Heart left ventricle (tissue), 16 donors: ENCODE measurements at regions not wholly inside any gene's neighbourhood (a gene's known extent, or its start where the extent isn't known, plus 50 kb on each side); places are given as distances from the start of the nearest gene placed in this dataset.

ENCODE experiments used
- ATAC-seq, 4 donors: fragments of 200-7000 bp; cut with Tn5 transposase; one replicate each; pipeline ENCODE4 v1.9.1; 2020 to 2022; ENCODE audit warnings: moderate library complexity in 4 of 4, mild to moderate bottlenecking in 3 of 4, moderate number of reproducible peaks in 1 of 4
- DNase-seq, 5 donors: peaks; one replicate each; pipeline ENCODE4 v3.0.0-alpha.2; 2020
- H3K27ac ChIP-seq, 12 donors: fragments of 200-600 bp; sonication (generic) in 4 of 12; one replicate each; pipeline versions ENCODE4 v1.5.0 to v1.8.0; 2016 to 2022; ENCODE audit warnings: mild to moderate bottlenecking in 2 of 12
- H3K27me3 ChIP-seq, 9 donors: fragments of 200-600 bp; sonication (generic) in 2 of 9; one replicate each; pipeline versions ENCODE4 v1.5.1 to v1.8.0; 2016 to 2022; ENCODE audit warnings: mild to moderate bottlenecking in 3 of 9
- H3K36me3 ChIP-seq, 9 donors: fragments of 200-600 bp; sonication (generic) in 2 of 9; one replicate each; pipeline versions ENCODE4 v1.5.0 to v1.8.0; 2018 to 2022; ENCODE audit warnings: mild to moderate bottlenecking in 2 of 9
- H3K4me1 ChIP-seq, 12 donors: fragments of 200-600 bp; sonication (generic) in 4 of 12; one replicate each; pipeline versions ENCODE4 v1.5.0 to v1.8.0; 2016 to 2022; ENCODE audit warnings: mild to moderate bottlenecking in 3 of 12
- H3K4me3 ChIP-seq, 12 donors: fragments of 200-600 bp; sonication (generic) in 4 of 12; one replicate each; pipeline versions ENCODE4 v1.5.0 to v1.8.0; 2017 to 2022; ENCODE audit warnings: mild to moderate bottlenecking in 9 of 12, moderate library complexity in 4 of 12
- H3K9me3 ChIP-seq, 12 donors: fragments of 200-600 bp; sonication (generic) in 4 of 12; one replicate each; pipeline versions ENCODE4 v1.5.0 to v1.8.0; 2016 to 2022; ENCODE audit warnings: mild to moderate bottlenecking in 1 of 12
- CTCF ChIP-seq, 12 donors: fragments of 200-600 bp; sonication (generic) in 4 of 12; IDR thresholded peaks; one replicate each; pipeline versions ENCODE4 v1.5.0 to v1.8.0; 2018 to 2022; ENCODE audit warnings: antibody characterized with exemption in 12 of 12, mild to moderate bottlenecking in 5 of 12
- POLR2A ChIP-seq, 2 donors: fragments of 450-650 bp; IDR thresholded peaks; one replicate each; pipeline ENCODE4 v1.6.1; 2017; ENCODE audit warnings: antibody characterized with exemption in 2 of 2, mild to moderate bottlenecking in 2 of 2, moderate library complexity in 2 of 2
- WGBS, 4 donors: extraction: QIAGEN DNeasy Blood & Tissue Kit in 2 of 4; methylation state at CpG; one replicate each; pipeline versions ENCODE4 v1.1.5 to v1.1.7; 2013 to 2018; 5-methylcytosine and 5-hydroxymethylcytosine counted together
- intact Hi-C, 10 donors: fragments of 100-400 bp; cut with DNase I; formaldehyde crosslinking; loops; one replicate each; pipeline versions ENCODE4 v1.11.1 to v1.14.2; 2022
- donor health status: ischemic (EF 13 %, LVEDD 7.1; RV severe dilation, severe dysfunction).
- donor health status: healthy with polysubstance abuse.
- donor health status: DM: no; HTN: yes; CAD: no.
- donor health status: DM: no; HTN: no; CAD: no.
- donor health status: ischemic (EF 25% LVEDD 6.9; RV normal size, moderate dysfunction).
- donor health status: ischemic (EF 25% LVEDD 5.7; RV mildly dilated, moderate dysfunction).
- donor health status: healthy.
- donor health status: DM: yes; HTN: yes; CAD: no.
- donor health status: ischemic (EF 35%, LVEDD 5.7; RV mildly dilated, moderate dysfunction).
- donor health status: nonischemic (EF 11% LVEDD 7.7; RV severe dilation, severe dysfunction).
- donor health status: DM: yes; HTN: yes; CAD: no.
- donor health status: PGD.
- donor health status: ischemic (EF 29% LVEDD 5.4; RV normal size, mild dysfunction).
- donor health status: nonischemic (EF 23%, LVEDD 6.1; RV moderate dilation, normal function).

GRCh38 chr3:184440151-184440550, 60.3 kb downstream of the CHRD start:
- no peak overlapping the region for H3K4me3 ChIP-seq
- peaks cover 0 to 9% (median 0%) of the 10 kb centered on the region in 12 donors for H3K9me3 ChIP-seq
- WGBS, 4 donors = 66 to 74% (median 72%) methylated on average over 4 of the region's 4 CpGs
- peaks cover 0 to 4% (median 0%) of the 10 kb centered on the region in 9 donors for H3K27me3 ChIP-seq
- DNase-seq (no peak), ATAC-seq (no peak)
- intact Hi-C loops = no loop called here
- H3K4me1 ChIP-seq = no peaks in the 10 kb centered on the region
- H3K27ac ChIP-seq = no peak overlapping the region
- no peaks in the 10 kb centered on the region for H3K36me3 ChIP-seq
- no peak for TF ChIP-seq CTCF (IDR thresholded peaks at IDR 0.05)
- TF ChIP-seq POLR2A (IDR thresholded peaks at IDR 0.05) = no peak

- H3K4me3 ChIP-seq = no peak overlapping the region
- no peak for DNase-seq
- H3K36me3 ChIP-seq = no peaks in the 10 kb centered on the region
- intact Hi-C loops = no loop called here
- 44 to 56% (median 48%) methylated on average over 8 of the region's 8 CpGs for WGBS, 4 donors
- TF ChIP-seq CTCF (IDR thresholded peaks at IDR 0.05) = no peak
- no peak for TF ChIP-seq POLR2A (IDR thresholded peaks at IDR 0.05)
- H3K27me3 ChIP-seq = peaks cover 0 to 4% (median 0%) of the 10 kb centered on the region in 9 donors
- ATAC-seq = no peak
- no peak overlapping the region for H3K27ac ChIP-seq
- no peaks in the 10 kb centered on the region for H3K4me1 ChIP-seq
- peaks cover 0 to 9% (median 0%) of the 10 kb centered on the region in 12 donors for H3K9me3 ChIP-seq
Measured at GRCh38 chr3:184441202-184441900, 61.5 kb downstream of the CHRD start.

GRCh38 chr3:184443364-184443763, 63.5 kb downstream of the CHRD start:
- Histone ChIP-seq H3K4me3 (no peak overlapping the region), H3K36me3 (no peaks in the 10 kb centered on the region), H3K27me3 (peaks cover 0 to 3% (median 0%) of the 10 kb centered on the region in 9 donors), H3K27ac (no peak overlapping the region), H3K9me3 (peaks cover 0 to 4% (median 0%) of the 10 kb centered on the region in 12 donors), H3K4me1 (no peaks in the 10 kb centered on the region)
- DNase-seq (no peak), ATAC-seq (no peak)
- intact Hi-C loops = no loop called here
- 91 to 96% (median 95%) methylated on average over 8 of the region's 8 CpGs for WGBS, 4 donors
- TF ChIP-seq CTCF (IDR thresholded peaks at IDR 0.05) (no peak), POLR2A (IDR thresholded peaks at IDR 0.05) (no peak)

GRCh38 chr3:184443831-184444230, 64.0 kb downstream of the CHRD start:
- intact Hi-C loops = no loop called here
- Histone ChIP-seq H3K27me3 (peaks cover 0 to 3% (median 0%) of the 10 kb centered on the region in 9 donors), H3K9me3 (no peaks in the 10 kb centered on the region), H3K27ac (no peak overlapping the region), H3K36me3 (no peaks in the 10 kb centered on the region), H3K4me1 (no peaks in the 10 kb centered on the region), H3K4me3 (no peak overlapping the region)
- TF ChIP-seq POLR2A (IDR thresholded peaks at IDR 0.05) (no peak), CTCF (IDR thresholded peaks at IDR 0.05) (no peak)
- DNase-seq (no peak), ATAC-seq (no peak)
- WGBS, 4 donors = 91 to 96% (median 94%) methylated on average over 5 of the region's 5 CpGs
